ENCODE measurements at regions not wholly inside any gene's neighbourhood (a gene's known extent, or its start where the extent isn't known, plus 50 kb on each side); places are given as distances from the start of the nearest gene placed in this dataset.

DNA sequence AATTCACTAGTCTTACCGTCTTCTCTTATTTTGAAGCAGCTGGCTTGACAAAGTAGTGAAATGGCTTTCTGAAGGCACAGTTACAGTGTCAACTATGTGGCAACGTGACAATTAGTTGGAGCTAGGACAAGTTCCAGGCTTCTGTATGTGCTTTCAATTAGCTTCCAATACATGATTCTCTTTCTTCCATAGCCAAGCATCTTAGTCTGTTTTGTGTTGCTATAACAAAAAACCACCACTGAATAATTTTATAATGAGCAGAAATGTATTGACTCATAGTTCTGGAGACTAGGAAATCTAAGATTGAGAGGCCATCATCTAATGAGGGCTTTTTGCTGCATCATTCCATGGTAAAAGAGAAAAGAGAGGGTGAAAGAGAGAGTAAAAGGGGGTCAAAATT lies 365.1 kb upstream of the PLSCR5 start:
- TF ChIP-seq POLR2A (IDR thresholded peaks at IDR 0.05; ENCODE audit: low read depth, low read length) = no peak
- no peak for TF ChIP-seq RFX5 (IDR thresholded peaks at IDR 0.05; ENCODE audit: low read depth, low read length)
